ENCODE measurements at regions not wholly inside any gene's neighbourhood (a gene's known extent, or its start where the extent isn't known, plus 50 kb on each side); places are given as distances from the start of the nearest gene placed in this dataset.

DNA sequence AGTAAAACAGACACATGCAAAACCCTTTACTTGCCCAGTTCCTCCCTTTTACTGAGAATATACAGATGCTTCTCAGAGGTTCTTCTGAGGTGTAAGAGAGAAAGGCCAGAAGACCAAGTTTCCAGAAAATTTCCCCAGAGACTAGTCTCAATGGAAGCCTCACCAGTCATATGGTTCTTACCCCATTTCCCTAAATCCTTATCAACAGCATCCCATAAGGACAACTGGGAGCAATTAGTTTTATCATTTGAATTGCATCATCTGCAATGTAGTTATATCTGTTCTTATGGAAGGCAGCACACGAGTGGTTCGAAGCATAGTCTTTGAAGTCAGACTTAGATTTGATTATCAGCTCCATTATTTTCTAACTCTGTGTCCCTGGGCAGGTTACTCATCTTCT lies 203.6 kb upstream of the PPARGC1A start:
- TF ChIP-seq, protein P1, sequence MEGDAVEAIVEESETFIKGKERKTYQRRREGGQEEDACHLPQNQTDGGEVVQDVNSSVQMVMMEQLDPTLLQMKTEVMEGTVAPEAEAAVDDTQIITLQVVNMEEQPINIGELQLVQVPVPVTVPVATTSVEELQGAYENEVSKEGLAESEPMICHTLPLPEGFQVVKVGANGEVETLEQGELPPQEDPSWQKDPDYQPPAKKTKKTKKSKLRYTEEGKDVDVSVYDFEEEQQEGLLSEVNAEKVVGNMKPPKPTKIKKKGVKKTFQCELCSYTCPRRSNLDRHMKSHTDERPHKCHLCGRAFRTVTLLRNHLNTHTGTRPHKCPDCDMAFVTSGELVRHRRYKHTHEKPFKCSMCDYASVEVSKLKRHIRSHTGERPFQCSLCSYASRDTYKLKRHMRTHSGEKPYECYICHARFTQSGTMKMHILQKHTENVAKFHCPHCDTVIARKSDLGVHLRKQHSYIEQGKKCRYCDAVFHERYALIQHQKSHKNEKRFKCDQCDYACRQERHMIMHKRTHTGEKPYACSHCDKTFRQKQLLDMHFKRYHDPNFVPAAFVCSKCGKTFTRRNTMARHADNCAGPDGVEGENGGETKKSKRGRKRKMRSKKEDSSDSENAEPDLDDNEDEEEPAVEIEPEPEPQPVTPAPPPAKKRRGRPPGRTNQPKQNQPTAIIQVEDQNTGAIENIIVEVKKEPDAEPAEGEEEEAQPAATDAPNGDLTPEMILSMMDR (IDR thresholded peaks at IDR 0.05) = no peak

DNA sequence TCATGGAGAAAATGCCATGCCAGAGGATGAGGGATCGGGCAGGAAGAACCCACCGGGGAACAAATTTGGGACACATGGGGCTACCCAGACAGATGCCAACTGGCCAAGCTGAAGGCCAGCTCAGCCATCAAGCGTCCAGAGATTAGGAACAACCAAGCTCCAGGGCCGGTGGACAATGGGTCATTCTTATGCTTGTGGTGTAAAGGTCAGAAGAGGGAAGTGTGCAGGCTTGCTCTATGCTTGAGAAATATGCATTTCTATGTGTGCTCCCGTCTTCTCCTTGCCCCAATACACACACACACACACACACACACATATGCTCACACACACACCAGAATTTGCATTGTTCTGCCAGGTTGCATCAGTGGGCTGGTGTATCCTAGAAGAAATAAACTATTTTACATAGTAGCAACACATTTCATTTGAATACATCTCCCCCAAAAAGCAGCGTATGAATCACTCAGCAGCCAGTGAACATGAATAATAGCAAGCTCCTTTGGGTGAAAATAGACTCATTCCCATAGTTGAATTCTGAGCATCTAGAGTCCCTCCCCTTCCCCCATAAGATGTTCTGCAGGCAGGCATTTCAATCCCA lies 201.9 kb upstream of the PPARGC1A start:
- TF ChIP-seq, protein P1 (IDR thresholded peaks at IDR 0.05) = no peak

DNA sequence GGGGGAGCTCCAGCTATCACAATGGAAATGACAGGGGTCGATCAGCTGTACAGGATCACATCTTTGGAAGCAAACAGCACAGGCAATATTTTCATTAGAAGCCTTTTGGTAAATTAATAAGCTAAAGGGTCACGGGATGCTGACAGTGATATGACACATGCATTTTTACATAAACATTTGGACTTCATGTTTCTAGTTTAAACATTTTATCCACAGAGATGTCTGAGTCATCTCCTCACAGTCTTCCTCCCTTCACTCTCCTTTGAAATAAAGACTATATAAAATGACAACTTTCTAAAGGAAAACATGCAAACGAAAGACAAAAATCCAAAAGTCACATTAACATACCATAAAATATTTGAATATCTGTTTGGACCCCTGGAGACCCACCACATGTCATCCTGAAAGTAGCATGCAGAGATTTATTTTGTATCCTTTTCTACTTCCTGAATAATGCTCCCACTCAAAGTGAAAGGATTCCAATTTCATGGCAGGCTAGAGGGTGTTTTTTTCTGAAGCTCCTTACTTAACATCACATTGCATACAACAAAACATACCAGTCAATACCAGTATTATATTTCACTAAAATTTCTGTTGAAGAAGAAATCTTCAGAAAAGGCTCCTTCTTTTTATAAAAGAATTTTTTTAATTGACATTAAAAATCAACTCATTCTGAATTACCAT lies 200.1 kb upstream of the PPARGC1A start:
- TF ChIP-seq, protein P1 (IDR thresholded peaks at IDR 0.05) = no peak

DNA sequence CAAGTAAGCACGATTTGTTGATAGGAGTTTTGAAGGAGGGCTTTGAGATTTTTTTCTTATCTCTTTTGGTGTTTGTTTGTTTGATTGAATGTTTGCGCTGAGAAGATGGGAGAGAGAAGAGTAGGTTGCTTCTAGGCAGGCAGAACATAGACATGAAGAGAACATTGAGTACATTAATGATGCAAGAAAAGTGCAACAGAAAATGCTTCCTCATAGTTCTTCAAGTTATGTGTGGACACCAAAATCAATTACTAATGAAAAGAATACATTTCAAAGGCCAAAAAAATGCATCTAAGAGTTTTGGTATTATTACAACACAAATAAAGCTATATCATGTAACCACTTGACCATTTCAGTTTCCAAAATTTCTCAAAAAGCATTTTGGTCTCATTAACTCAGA lies 191.0 kb upstream of the PPARGC1A start:
- TF ChIP-seq, protein P1 (IDR thresholded peaks at IDR 0.05) = no peak

DNA sequence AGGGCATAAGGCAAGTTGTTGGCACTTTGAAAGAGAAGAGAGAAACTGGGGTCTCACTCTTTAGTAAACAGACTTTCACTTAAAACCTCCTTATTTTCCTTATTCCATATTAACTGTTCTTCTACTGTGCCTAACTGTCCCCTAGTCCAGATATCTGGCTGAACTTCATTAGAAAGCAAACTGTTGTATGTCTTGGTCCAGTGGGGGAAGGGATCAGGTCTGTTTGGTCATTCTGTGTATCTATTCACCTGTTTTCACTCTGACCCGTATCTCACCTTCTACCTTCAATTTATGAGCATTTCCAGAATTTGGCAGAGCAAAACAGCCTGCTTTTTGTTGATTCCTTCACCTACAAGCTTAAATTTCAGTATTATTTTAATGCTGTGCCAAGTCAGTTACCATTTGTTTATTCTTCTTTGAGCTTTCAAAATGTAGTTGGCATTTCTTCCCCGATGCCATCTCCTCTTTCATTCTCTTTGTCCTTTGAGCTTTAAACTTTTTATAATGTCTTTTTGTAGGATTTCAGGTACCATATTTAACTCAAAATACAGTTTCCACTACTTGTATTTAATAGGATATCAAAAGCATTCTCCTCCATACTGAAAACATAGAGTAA lies 188.6 kb upstream of the PPARGC1A start:
- TF ChIP-seq, protein P1 (IDR thresholded peaks at IDR 0.05) = no peak

DNA sequence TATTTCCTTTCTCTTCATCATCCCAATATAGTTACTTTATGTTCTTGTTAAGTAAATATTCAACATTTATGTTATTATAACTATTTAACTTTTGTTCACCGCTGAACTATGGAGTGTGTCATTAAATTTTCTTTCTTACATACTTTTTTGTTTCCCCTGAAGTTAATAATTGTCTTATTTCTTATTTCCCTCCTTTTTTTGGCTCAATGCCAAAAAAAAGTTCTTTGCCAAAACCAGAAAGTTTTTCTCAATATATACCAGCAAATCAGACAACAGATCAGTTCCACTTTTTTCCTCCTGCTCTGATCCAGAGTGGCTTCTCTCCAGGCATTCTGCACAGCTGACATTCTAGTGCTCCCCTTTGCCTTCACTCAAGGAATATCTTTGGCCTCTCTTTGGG lies 187.0 kb upstream of the PPARGC1A start:
- TF ChIP-seq, protein P1 (IDR thresholded peaks at IDR 0.05) = no peak

DNA sequence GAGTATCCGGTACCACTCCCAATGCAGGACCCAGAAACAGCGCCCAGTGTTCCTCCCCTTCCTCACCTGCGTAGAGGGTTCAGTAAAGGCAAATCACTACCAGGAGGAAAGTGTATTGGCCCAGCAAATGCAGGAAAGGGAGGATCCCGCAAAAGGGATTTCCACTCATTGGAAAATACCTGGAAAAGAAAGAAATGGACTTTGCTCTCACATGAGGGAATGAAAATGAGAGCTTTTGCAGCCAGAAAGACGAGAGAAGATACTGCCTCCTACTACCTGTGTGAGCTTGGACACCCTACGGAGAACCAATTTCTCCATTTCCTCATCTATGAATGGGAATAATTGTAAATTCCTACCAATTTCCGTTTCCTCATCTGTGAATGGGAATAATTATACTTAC lies 184.1 kb upstream of the PPARGC1A start:
- TF ChIP-seq, protein P1 (IDR thresholded peaks at IDR 0.05) = no peak
